Large intestine (tissue), 3 donors: ENCODE measurements at regions not wholly inside any gene's neighbourhood (a gene's known extent, or its start where the extent isn't known, plus 50 kb on each side); places are given as distances from the start of the nearest gene placed in this dataset.

Experiments used
- DNase-seq, 2 donors: peaks; one replicate each; pipeline versions ENCODE4 v3.0.0 to v3.0.0-alpha.2; 2013
- H3K27ac ChIP-seq: one replicate; pipeline ENCODE4 v1.5.1; 2013; ENCODE audit warnings: low read length
- H3K27me3 ChIP-seq: 2 replicates; pipeline ENCODE4 v1.6.1; 2013; ENCODE audit warnings: low read length; ENCODE audit not compliant: control insufficient read depth, insufficient read depth
- H3K36me3 ChIP-seq: 2 replicates; pipeline ENCODE4 v1.6.1; 2013; ENCODE audit warnings: low read length; ENCODE audit not compliant: control insufficient read depth, insufficient read depth
- H3K4me1 ChIP-seq: one replicate; pipeline ENCODE4 v1.6.1; 2013; ENCODE audit warnings: low read length; ENCODE audit not compliant: control insufficient read depth, insufficient read depth
- H3K4me3 ChIP-seq: one replicate; pipeline ENCODE4 v1.5.1; 2013; ENCODE audit warnings: low read length
- H3K9me3 ChIP-seq: one replicate; pipeline ENCODE4 v1.6.1; 2013; ENCODE audit warnings: mild to moderate bottlenecking, low read depth, low read length, moderate library complexity; ENCODE audit not compliant: control insufficient read depth
- WGBS: methylation state at CpG from one replicate; pipeline ENCODE4 v1.1.5; 2013; ENCODE audit warnings: low lambda C conversion rate; ENCODE audit not compliant: insufficient coverage; 5-methylcytosine and 5-hydroxymethylcytosine counted together

- H3K27ac ChIP-seq = no peak overlapping the region
- H3K9me3 ChIP-seq = no peaks in the 10 kb centered on the region
Observed at GRCh38 chr10:29857843-29858701, 201.3 kb downstream of the JCAD start.

GRCh38 chr10:29856295-29856694 lies 203.1 kb downstream of the JCAD start:
- 83% methylated on average over 3 of the region's 3 CpGs for WGBS
- Histone ChIP-seq H3K4me1 (no peaks in the 10 kb centered on the region), H3K4me3 (no peak overlapping the region), H3K9me3 (no peaks in the 10 kb centered on the region), H3K27ac (no peak overlapping the region), H3K36me3 (no peaks in the 10 kb centered on the region), H3K27me3 (no peaks in the 10 kb centered on the region)
- DNase-seq = no peak

More at GRCh38 chr10:29857843-29858701, 201.3 kb downstream of the JCAD start:
- H3K27me3 ChIP-seq = no peaks in the 10 kb centered on the region
- no peaks in the 10 kb centered on the region for H3K36me3 ChIP-seq
- H3K4me1 ChIP-seq = no peaks in the 10 kb centered on the region
- peak in 1 of 2 donors; percentile 43 for DNase-seq
- no CpG with 5 or more reads among the region's 11 CpGs for WGBS
- no peak overlapping the region for H3K4me3 ChIP-seq

GRCh38 chr10:29853913-29854312 lies 205.5 kb downstream of the JCAD start:
- 100% methylated on average over 1 of the region's 4 CpGs for WGBS
- Histone ChIP-seq H3K36me3 (no peaks in the 10 kb centered on the region), H3K27me3 (no peaks in the 10 kb centered on the region), H3K4me3 (no peak overlapping the region), H3K4me1 (no peaks in the 10 kb centered on the region), H3K27ac (no peak overlapping the region), H3K9me3 (no peaks in the 10 kb centered on the region)
- DNase-seq = no peak

GRCh38 chr10:29851241-29851640 lies 208.1 kb downstream of the JCAD start:
- no peak for DNase-seq
- H3K4me3 ChIP-seq = no peak overlapping the region
- WGBS = no CpG with 5 or more reads among the region's 5 CpGs
- no peaks in the 10 kb centered on the region for H3K27me3 ChIP-seq
- no peak overlapping the region for H3K27ac ChIP-seq
- H3K9me3 ChIP-seq = no peaks in the 10 kb centered on the region
- H3K4me1 ChIP-seq = no peaks in the 10 kb centered on the region
- no peaks in the 10 kb centered on the region for H3K36me3 ChIP-seq

- Histone ChIP-seq H3K4me3 (no peak overlapping the region), H3K36me3 (no peaks in the 10 kb centered on the region), H3K4me1 (no peaks in the 10 kb centered on the region), H3K27me3 (no peaks in the 10 kb centered on the region), H3K27ac (no peak overlapping the region), H3K9me3 (no peaks in the 10 kb centered on the region)
- no CpG with 5 or more reads among the region's 3 CpGs for WGBS
- DNase-seq = no peak
Observed at GRCh38 chr10:29850371-29850770, 209.0 kb downstream of the JCAD start.

- H3K4me1 ChIP-seq = no peaks in the 10 kb centered on the region
- no peaks in the 10 kb centered on the region for H3K27me3 ChIP-seq
- no peaks in the 10 kb centered on the region for H3K36me3 ChIP-seq
- DNase-seq = no peak
- WGBS = 80% methylated on average over 1 of the region's 3 CpGs
- H3K9me3 ChIP-seq = no peaks in the 10 kb centered on the region
- H3K27ac ChIP-seq = peak overlapping the region; percentile 7
- no peak overlapping the region for H3K4me3 ChIP-seq
Observed at GRCh38 chr10:29849886-29850285, 209.5 kb downstream of the JCAD start.

- H3K27ac ChIP-seq = peak overlapping the region; percentile 21
- H3K27me3 ChIP-seq = no peaks in the 10 kb centered on the region
- H3K4me3 ChIP-seq = no peak overlapping the region
- no peaks in the 10 kb centered on the region for H3K36me3 ChIP-seq
- H3K4me1 ChIP-seq = no peaks in the 10 kb centered on the region
- DNase-seq = peak; percentile 20 to 50
- no peaks in the 10 kb centered on the region for H3K9me3 ChIP-seq
- WGBS = no CpG with 5 or more reads among the region's 9 CpGs
Observed at GRCh38 chr10:29849126-29849833, 210.1 kb downstream of the JCAD start.

- H3K27ac ChIP-seq = no peak overlapping the region
- 80% methylated on average over 1 of the region's 3 CpGs for WGBS
- no peak for DNase-seq
Observed at GRCh38 chr10:29846881-29847280, 212.1 kb upstream of the SVIL start.

GRCh38 chr10:29845166-29845565 lies 210.4 kb upstream of the SVIL start:
- Histone ChIP-seq H3K9me3 (no peaks in the 10 kb centered on the region), H3K27ac (no peak overlapping the region), H3K4me3 (no peak overlapping the region), H3K27me3 (no peaks in the 10 kb centered on the region), H3K36me3 (no peaks in the 10 kb centered on the region), H3K4me1 (peaks cover 16% of the 10 kb centered on the region)
- DNase-seq = no peak
- no CpG with 5 or more reads among the region's 1 CpG for WGBS

More at GRCh38 chr10:29846881-29847280, 212.1 kb upstream of the SVIL start:
- Histone ChIP-seq H3K36me3 (no peaks in the 10 kb centered on the region), H3K4me1 (peaks cover 7% of the 10 kb centered on the region), H3K4me3 (no peak overlapping the region), H3K27me3 (no peaks in the 10 kb centered on the region), H3K9me3 (no peaks in the 10 kb centered on the region)

- H3K4me3 ChIP-seq = no peak overlapping the region
- H3K4me1 ChIP-seq = peaks cover 19% of the 10 kb centered on the region
- DNase-seq = no peak
- no peaks in the 10 kb centered on the region for H3K27me3 ChIP-seq
- H3K27ac ChIP-seq = peak overlapping the region; percentile 49
- no peaks in the 10 kb centered on the region for H3K9me3 ChIP-seq
- no peaks in the 10 kb centered on the region for H3K36me3 ChIP-seq
- WGBS = no CpG with 5 or more reads among the region's 5 CpGs
Observed at GRCh38 chr10:29843143-29843542, 208.4 kb upstream of the SVIL start.
